ENCODE measurements at regions not wholly inside any gene's neighbourhood (a gene's known extent, or its start where the extent isn't known, plus 50 kb on each side); places are given as distances from the start of the nearest gene placed in this dataset.
"Not testable (repeated sequence)": the region's sequence is repeated elsewhere in the genome, so short reads cannot be mapped to it uniquely, and the experiment has no call there.

DNA sequence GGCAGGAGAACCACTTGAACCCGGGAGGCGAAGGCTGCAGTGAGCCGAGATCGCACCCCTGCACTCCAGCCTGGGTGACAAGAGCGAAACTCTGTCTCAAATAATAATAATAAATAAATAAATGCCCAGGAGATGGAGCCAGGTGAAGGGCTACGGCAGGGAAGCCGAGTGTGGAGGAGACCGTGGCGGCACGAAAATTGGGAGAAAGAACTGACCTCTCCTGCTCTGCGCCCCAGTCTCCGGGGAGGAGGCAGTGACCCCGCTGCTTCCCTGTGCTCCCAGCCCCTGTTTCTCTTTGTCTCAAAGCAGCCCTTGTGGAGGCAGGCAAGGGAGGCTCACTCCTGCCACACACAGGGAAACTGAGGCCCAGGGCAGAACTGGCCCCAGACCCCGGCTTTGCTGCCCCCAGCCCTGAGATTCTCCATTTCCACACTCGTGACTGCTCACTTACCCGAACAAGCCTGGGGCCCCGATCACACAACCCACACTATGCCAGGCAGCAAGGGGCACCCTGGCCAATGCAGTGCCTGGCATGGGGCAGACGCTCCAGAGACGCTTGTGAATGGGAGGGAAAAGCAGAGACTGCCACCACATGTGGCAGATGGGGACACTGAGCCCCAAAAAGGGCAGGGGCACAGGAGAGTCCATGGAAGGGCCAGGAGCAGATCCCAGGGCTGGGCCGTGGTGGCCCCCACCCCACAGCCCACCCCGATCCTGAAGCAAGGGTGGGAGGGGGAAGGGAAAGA, 80.4 kb upstream of the PRR5 start:
- no peak for DNase-seq
- intact Hi-C loops (cut with DNase I; ENCODE audit: low total_unique reads), result no loop called here
- H3K27ac ChIP-seq, result no peak overlapping the region
- no peaks in the 10 kb centered on the region for H3K4me1 ChIP-seq
- WGBS, 2 donors, result 83 to 88% methylated on average over 20 to 21 of the region's 21 CpGs
- no peaks in the 10 kb centered on the region for H3K27me3 ChIP-seq
- no peaks in the 10 kb centered on the region for H3K9me3 ChIP-seq
- no peak overlapping the region for H3K4me3 ChIP-seq
- TF ChIP-seq CTCF (IDR thresholded peaks at IDR 0.05) (no peak), POLR2A (IDR thresholded peaks at IDR 0.05) (no peak)
- H3K36me3 ChIP-seq (ENCODE audit: low read depth, missing control alignments), result no peaks in the 10 kb centered on the region

- Histone ChIP-seq H3K36me3 (ENCODE audit: low read depth, missing control alignments) (no peaks in the 10 kb centered on the region), H3K9me3 (no peaks in the 10 kb centered on the region), H3K27ac (no peak overlapping the region), H3K4me1 (no peaks in the 10 kb centered on the region), H3K27me3 (no peaks in the 10 kb centered on the region), H3K4me3 (no peak overlapping the region)
- intact Hi-C loops (cut with DNase I; ENCODE audit: low total_unique reads), result no loop called here
- TF ChIP-seq CTCF (IDR thresholded peaks at IDR 0.05) (no peak), POLR2A (IDR thresholded peaks at IDR 0.05) (no peak)
- DNase-seq, result no peak
- 31 to 50% methylated on average over 5 to 13 of the region's 13 CpGs for WGBS, 2 donors
Observed at GRCh38 chr22:44620841-44621257, 81.2 kb upstream of the PRR5 start.

DNA sequence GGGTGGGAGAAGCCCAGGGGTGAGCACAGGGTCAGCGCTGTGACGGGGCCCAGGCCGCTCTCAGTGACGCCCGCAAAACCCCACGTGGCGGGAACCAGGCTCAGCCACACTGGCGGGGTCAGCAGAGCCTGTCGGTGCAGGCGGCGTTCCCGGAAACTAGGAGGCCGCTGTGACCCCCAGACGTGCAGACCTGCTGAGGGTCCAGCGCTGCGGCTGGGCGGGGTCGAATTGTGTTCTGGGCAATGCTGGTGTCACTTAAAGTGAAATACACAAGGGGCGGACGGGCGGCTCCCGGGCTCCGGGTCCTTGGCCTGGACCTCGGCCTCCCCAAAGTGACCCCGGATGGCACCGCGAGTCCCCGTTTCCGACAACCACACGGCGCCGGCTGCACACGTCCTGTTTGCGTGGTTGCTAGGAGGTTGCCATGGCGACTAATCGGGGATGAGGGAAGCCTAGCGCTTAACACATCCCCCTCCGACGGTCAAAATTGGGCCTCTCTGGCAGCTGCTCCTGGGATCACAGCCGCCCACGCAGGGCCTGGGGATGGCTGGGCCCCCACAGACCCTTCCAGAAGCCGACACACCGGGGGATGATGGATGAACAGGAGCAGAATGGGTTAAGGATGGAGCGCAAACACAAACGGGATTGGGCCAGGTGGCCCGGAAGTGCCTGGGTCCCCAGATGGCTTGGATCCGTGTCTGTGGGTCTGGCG, 81.7 kb upstream of the PRR5 start:
- Histone ChIP-seq H3K27me3 (no peaks in the 10 kb centered on the region), H3K9me3 (no peaks in the 10 kb centered on the region), H3K36me3 (ENCODE audit: low read depth, missing control alignments) (no peaks in the 10 kb centered on the region), H3K27ac (no peak overlapping the region), H3K4me1 (no peaks in the 10 kb centered on the region), H3K4me3 (no peak overlapping the region)
- TF ChIP-seq CTCF (IDR thresholded peaks at IDR 0.05) (no peak), POLR2A (IDR thresholded peaks at IDR 0.05) (no peak)
- DNase-seq, result peak; percentile 74
- intact Hi-C loops (cut with DNase I; ENCODE audit: low total_unique reads), result no loop called here
- WGBS, 2 donors, result 4 to 5% methylated on average over 35 to 48 of the region's 48 CpGs

- not testable (repeated sequence) for H3K27me3 ChIP-seq, H3K27ac ChIP-seq
- WGBS, 2 donors, result 31 to 47% methylated on average over 16 of the region's 16 CpGs
Observed at GRCh38 chr22:44619560-44620128, 82.4 kb upstream of the PRR5 start.

GRCh38 chr22:44618910-44619309, 83.1 kb upstream of the PRR5 start:
- H3K4me3 ChIP-seq; H3K27me3 ChIP-seq; H3K4me1 ChIP-seq; H3K27ac ChIP-seq; H3K9me3 ChIP-seq; intact Hi-C loops (cut with DNase I; ENCODE audit: low total_unique reads); H3K36me3 ChIP-seq (ENCODE audit: low read depth, missing control alignments); DNase-seq: not testable (repeated sequence)
- WGBS, 2 donors, result 88 to 91% methylated on average over 6 of the region's 6 CpGs

More at GRCh38 chr22:44619560-44620128, 82.4 kb upstream of the PRR5 start:
- DNase-seq; H3K36me3 ChIP-seq (ENCODE audit: low read depth, missing control alignments); H3K4me1 ChIP-seq; intact Hi-C loops (cut with DNase I; ENCODE audit: low total_unique reads); H3K9me3 ChIP-seq; H3K4me3 ChIP-seq: not testable (repeated sequence)

Measured in testis (tissue), 2 donors.